ENCODE measurements at regions not wholly inside any gene's neighbourhood (a gene's known extent, or its start where the extent isn't known, plus 50 kb on each side); places are given as distances from the start of the nearest gene placed in this dataset.

DNA sequence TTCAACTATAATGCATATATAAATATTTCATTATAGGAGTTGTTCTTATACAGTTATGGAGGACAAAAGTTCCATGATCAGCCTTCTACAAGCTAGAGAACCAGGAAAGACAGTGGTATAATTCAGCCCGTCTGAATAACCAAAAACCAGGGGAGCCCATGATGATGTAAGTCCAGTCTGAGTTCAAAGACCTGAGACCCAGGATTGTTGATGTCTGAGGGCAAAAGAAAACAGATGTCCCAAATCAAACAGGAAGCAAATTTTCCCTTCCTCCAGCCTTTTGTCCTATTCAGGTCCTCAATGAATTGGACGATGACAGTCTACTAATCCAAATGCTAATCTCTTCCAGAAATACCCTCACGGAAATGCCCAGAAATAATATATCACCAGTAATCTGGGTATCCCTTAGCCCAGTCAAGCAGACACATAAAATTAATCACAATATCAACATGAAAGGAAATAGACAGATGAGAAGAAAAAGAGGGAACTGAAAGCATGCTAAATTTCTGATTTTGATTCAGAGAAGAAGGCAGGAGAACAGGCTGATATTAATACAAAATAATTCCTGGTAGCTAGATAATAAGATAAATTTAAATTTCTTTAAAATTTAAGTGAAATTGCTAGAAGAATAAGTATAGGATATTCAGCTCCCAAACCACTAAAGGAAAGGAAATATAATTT is 255.6 kb upstream of the CTAGE1 start:
- DNase-seq (ENCODE audit: low read depth in 2 of 2), result no peak

DNA sequence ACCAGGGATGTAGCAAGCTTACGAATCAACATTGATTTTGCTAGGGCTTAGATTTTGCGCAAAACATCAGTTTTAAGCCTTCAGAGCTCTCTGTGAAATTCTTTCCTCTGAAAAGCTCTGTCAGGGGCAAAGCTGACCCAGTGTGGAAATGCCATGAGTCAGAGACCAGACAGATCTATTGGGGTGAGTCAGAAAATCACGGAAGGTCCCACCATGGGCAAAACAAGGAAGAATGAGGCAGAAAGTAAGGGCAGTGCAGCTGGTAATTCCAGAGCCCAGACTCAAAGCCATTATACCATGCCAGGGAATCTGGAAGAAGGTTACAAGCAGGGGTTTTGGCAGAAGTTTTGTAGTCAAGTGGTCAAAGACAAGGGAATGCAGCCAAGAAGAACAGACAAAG is 256.6 kb upstream of the CTAGE1 start:
- peak; percentile 45 to 52 for DNase-seq (ENCODE audit: low read depth in 2 of 2)

DNA sequence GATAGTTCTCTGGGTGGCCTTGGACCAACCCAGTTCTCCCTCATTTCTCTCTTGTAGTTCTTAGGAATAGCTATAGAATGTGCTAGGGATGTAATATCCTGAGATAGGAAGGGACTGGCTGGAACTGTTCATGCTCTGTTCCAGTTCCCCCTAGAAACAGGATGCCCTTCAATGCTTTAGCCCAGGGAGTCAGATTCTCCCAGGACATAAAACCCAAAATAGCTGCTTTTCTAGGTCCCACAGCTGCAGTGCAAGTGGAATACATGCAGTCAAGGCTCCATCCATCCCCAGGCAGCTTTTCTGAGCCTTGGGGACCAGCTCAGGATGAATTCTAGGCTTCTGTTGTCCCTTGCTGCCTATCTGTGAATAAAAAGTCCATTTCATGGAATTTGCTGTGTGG is 257.3 kb upstream of the CTAGE1 start:
- no peak for DNase-seq (ENCODE audit: low read depth in 2 of 2)

DNA sequence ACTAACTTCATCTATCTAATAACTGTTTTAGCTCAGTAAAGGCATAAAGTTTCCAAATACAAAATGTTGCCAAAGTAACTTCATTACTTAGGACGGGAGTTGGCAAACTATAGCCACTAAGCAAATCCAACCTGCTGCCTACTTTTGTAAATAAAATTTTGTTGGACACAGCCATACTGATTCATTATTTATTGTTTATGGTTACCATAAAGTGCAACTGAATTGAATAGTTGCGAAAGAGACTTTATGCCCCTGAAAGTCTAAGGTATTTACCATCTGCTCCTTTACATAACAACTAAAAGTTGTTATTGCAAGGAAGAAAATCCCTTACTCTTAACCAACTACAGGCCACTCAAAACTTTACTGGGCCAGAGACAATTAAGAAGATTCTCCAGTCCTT is 256.7 kb upstream of the RBBP8 start:
- DNase-seq (ENCODE audit: low read depth in 2 of 2), result no peak

DNA sequence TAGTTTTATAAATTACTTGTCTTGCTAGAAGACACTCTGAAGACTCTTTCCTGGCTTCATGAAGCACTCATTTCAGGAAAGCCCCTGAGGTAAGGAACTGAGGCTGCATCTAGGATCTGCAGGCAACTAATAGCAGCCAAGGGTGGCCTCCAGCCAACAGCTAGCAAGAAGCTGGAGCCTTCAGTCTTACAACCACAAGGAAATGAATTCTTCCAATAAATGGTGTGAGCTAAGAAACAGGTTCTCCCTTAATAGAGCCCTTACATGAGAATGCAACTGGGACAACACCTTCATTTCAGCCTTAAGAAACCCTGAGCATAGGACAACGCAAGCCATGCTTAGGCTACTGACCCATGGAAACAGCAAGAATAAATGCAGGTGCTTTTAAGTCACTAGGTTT is 254.6 kb upstream of the RBBP8 start:
- no peak for DNase-seq (ENCODE audit: low read depth in 2 of 2)

DNA sequence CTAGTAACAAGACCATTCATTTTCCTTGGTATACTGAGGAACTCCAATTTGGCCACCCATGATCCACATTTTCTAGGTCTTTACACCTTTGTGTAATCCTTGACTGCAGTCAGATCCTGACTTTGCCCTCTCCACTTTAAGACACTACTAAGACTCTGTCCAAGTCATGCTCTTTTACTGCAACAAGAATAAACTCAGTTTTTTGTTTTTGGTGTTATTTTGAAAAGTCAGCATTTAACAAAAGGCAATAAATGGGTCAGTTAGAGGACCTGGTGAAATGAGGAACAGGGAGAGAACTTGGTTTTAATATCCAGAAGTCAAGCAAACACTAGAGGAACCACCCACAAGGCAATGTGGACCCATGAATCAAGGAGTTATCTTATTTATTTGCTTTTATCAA is 252.2 kb upstream of the RBBP8 start:
- no peak for DNase-seq (ENCODE audit: low read depth in 2 of 2)

DNA sequence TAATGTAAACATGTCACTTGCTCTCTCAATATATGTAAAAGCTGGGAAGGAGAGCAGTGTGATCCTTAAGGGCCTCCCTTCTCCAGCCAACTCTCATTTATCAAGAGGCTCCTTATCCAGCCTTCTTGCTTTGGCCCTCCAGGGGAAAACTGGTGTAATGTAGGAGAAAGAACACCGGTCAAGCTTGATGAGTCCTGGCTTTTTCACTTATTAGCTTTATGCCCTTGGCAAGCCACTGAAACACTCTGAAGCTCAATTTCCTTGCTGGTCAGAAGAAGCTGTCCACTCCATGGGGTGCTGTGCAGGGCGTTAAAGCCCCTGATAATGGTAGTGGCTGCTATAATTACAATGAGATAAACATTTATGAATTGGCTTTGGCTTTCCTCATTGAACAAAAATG is 251.2 kb upstream of the RBBP8 start:
- no peak for DNase-seq (ENCODE audit: low read depth in 2 of 2)

DNA sequence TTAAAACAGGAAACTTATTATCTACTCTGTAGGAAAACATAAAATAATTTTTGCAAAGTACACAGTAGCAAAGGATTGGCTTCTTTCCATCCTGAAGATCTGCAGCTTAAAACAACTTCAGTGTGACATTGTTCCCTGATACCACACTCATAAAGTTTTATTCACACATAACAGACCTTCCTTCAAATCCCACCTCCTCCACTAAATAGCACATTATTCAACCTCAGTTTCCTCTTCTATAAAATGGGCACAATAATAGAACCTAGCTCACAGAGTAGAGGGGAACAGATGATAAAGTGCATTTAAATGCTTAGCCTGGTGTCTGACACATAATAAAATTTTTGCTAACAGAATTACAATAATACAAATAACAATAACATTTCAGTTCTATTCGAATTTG is 250.4 kb upstream of the RBBP8 start:
- no peak for DNase-seq (ENCODE audit: low read depth in 2 of 2)

DNA sequence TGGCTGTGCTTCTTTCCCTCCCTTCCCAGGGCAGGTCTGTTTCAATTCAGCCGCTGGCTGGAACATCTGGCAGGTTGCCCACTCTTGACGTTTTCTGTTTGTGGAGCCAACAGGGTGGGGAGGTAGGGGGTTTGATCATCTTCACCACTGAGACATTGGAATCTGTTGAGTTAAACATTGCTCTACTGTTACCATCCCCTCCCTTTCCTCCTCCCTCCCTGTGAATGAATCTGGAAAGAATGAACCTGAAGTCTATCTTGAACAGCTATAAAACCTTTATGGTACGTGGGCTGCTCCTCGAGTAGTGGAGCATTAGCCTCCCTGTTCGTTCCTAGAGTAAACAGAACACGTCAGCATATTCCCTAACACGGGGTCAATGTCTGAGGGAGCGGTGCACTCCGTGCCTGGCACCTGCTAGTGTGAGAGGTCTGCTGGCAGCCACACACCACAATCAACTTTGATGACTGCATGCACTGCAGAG is 249.9 kb upstream of the RBBP8 start:
- DNase-seq (ENCODE audit: low read depth in 2 of 2), result peak; percentile 70 to 73

DNA sequence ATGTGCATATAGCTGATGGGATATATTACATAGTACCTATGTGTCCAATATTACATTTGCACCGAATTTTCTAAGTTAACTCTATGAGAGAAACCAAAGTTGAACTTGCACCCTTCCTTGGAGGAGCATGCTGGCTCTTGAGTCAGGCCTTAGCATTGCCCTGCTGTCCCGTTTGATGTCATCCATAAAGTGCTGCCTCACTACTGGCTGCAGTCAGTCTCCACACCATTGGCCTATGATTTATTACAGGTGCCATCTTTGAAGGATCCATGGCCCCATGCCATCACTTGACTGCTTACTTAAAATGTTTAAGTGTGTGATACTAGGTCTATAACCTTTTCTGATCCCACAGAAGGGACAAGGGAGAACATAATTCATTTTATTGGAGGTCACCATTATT is 249.3 kb upstream of the RBBP8 start:
- no peak for DNase-seq (ENCODE audit: low read depth in 2 of 2)

DNA sequence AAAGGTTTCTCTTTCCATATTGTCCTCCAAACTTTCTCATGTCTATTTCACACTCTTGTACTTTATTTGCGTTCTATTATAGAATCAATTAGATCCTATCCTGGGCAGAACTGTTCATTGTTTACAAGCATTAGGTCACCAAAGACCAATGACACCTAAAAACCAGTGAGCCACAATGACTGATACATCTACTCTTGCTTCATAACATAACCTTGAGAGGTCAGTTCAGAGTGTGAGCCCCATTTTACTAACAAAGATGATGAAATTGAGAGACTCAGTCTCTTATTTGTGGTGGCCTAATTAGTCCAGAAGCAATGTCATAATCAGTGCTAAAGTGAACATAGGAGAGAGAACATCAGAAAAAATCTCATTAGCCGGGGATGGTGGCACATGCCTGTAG is 248.9 kb upstream of the RBBP8 start:
- DNase-seq (ENCODE audit: low read depth in 2 of 2), result no peak

DNA sequence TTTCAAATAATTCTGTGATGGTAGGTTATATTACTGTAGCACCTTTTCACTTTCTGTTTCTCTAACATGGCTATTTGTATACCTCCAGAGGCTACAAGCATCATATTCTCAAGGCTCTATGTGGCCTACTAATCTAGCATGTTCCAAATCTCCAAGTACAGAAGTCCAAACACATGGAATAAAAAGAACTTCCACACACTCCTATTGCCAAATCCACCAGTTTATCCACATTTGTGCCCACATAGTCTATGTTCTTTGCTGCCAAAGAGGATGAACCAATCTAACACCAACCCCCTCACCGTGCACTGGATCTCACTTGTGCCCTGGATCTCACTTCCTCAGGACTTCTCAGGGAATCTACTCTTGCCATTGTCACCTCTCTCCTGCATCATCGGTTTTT is 247.3 kb upstream of the RBBP8 start:
- DNase-seq (ENCODE audit: low read depth in 2 of 2), result no peak

DNA sequence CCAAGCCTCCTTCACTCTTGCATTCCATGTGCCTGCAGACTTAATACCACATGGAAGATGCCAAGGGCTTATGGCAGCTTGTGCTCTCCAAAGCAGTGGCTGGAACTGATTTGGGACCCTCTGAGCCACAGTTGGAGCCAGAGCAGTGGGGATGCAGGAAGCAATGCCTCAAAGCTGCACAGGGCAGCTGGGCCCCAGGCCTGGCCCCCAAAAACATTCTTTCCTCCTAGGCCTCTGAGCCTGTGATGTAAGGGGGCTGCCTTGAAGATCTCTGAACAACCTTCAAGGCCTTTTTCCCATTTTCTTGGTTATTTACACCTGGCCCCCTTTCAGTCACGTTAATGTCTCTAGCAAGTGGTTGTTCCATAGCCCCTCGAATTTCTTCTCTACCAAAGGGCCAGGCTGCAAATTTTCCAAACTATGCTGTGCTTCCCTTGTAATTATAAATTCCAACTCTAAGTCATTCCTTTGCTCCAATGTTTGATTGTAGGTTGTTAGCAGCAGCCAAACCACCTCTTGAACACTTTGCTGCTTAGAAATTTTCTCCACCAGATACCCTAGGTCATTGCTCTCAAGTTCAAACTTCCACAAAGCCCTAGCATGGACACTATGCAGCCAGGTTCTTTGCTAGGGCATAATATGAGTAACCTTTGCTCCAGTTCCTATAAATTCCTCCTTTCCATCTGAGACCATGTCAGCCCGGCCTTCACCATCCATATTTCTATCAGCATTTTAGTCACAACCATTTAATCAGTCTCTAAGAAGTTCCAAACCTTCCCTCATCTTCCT is 245.0 kb upstream of the RBBP8 start:
- DNase-seq (ENCODE audit: low read depth in 2 of 2), result no peak

DNA sequence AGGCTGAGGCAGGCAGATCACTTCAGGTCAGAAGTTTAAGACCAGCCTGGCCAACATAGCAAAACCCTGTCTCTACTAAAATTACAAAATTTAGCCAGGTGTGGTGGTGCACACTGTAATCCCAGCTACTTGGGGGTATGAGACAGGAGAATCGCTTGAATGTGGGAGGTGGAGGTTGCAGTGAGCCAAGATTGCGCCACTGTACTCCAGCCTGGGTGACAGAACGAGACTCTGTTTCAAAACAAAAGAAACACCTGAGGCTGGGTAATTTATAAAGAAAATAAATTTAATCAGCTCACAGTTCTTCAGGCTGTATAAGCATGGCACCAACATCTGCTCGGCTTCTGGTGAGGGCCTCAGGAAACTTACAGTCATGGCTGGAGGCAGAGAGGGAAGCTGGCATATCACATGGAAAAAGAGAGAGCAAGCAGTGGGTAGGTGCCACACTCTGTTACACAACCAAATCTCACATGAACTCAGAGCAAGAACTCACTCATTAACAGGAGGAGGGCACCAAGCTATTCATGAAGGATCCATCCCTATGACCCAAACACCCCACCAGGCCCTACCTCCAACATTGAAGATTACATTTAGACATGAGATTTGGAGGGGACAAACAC is 244.1 kb upstream of the RBBP8 start:
- DNase-seq (ENCODE audit: low read depth in 2 of 2), result no peak

DNA sequence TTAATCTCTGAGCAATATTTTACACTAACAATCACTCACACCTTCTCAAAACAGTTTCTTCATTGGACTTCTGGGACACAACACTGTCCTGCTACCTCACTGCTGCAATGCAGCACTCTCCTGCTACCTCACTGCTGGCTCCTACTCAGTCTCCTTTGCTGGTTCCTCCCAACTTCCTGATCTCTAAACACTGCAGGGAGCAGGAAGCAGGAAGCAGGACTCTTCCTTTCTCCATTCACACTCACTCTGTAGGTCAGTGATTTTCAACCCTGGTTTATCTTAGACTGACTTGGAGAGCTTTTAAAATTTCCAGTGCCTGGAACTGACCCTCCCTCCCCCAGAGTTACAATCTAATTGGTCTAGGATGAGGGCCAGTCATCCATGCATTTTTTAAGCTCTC is 243.4 kb upstream of the RBBP8 start:
- DNase-seq (ENCODE audit: low read depth in 2 of 2), result no peak

DNA sequence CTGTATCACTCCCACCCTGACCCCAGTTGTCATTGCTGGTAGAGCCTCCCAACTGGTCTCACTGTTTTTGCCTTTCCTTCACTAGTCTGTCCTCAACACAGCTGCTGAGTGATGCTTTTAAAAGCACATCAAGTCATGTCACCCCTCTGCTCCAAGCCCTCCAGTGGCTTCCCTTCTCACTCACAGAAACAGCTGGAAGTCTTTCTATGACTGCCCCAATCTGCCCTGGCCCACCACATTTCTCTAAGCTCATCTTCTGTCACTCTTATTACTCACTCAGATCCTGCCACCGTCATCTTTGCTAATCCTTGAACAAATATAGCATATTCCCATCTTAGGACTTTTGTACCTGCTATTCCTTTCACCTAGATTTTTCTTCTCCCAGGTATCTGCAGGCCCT is 242.6 kb upstream of the RBBP8 start:
- no peak for DNase-seq (ENCODE audit: low read depth in 2 of 2)

DNA sequence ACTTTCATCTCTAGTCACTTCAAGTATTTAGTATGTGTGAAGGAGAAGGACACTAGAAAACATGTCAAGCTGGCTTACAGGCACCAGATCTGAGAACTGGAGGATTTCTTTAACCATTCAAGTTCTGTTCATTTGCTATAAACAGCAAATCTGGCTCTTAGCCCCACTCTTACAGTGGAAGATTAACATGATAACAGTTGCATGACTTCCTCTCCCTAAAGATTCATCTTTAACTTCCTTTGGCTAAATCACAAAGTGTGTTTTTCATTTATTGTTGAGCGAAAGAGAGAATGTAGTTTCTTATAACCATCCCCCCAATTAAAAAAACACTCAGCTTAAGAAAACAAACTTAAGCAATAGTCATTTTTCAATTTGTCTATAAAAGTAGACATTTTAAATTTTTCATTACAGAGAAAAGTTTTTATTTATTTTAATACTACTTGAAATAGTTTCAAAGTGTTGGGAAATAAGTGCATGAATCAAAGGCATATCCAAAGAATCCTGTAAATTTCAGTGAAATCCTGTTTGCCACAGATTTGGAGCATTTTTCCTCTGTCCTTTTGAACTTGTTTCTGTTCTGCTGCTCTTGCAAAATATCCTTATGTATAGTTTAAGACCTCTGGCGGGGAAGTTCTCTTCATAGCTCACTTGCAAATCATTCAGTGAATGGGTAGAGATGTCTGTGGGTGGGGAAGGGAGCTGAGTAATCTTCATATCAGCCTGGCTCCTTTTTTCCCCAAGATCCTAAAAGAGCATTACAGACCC is 241.0 kb upstream of the RBBP8 start:
- DNase-seq (ENCODE audit: low read depth in 2 of 2), result peak; percentile 91 to 93

DNA sequence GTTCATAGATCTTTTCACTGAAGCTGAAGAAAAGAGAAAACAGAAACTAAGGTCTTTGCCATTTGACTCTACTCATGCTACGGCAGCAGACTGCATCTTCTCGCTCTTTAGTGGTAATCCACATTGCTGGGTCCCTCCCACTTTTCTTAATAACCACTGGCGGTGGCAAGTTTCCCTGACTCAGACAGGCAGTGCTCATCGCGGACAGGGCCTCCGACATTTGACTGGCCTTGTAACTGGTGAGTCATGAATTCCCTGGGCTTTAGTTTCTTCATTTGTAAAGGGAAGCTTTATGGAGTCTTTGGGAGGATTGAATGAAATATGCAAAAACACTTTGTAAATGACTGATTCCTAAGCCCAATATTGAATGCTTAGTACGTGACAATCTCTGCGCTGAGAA is 238.2 kb upstream of the RBBP8 start:
- DNase-seq (ENCODE audit: low read depth in 2 of 2), result peak; percentile 85 to 88

DNA sequence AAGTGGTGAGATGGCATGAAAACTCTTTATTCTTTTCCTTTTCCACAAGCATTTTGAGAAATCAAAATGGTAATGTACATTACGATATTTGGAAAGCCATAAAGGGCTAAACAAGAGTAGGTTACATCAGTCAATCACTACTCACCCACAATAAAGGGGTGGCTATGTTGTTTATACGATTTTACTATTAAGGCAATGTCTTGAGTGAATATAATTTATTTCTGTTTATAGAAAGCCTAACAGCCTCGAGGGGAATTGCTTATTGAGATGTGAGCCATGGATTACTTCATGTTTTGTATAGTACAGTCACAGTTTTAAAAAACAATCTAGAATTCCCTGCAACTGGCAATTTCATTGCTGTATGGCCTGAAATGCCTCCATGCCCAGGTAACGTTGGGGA is 237.5 kb upstream of the RBBP8 start:
- no peak for DNase-seq (ENCODE audit: low read depth in 2 of 2)

DNA sequence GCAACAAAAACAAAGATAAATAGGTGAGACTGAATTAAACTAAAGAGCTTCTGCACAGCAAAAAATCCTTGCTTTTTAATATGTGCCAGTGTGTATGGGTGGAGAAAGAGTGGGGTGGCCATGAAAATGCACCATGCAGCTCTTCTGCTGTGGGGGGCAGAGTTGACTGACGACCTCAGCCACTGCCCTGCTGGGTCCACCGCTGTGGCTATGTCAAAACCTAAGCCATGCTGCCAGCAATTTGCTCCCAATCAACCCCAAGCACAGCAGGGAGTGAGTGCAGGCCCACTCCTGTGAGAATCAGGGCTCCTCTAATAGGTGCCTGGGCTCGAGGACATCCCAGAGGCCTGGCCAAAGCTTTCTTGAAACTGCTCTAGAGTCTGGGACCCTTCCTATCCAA is 235.6 kb upstream of the RBBP8 start:
- DNase-seq (ENCODE audit: low read depth in 2 of 2), result no peak

DNA sequence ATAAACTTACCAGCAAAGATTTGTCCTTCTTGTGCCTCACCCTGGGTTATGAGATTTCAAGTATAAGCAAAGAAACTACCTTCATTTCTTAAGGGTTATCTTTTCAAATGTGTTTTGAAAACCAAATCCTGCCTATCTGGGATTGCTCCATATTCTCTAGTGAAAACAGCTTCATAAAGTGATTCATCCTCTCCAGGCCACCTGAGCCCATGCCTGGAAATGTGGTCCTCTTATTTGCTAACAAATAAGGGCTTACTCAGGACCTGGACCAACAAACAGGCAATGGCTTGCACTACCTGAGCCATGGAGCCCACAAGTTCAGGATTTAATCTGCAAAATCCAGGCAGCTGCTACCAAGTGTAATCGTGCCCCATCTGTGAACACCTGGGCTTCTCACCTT is 234.4 kb upstream of the RBBP8 start:
- no peak for DNase-seq (ENCODE audit: low read depth in 2 of 2)

DNA sequence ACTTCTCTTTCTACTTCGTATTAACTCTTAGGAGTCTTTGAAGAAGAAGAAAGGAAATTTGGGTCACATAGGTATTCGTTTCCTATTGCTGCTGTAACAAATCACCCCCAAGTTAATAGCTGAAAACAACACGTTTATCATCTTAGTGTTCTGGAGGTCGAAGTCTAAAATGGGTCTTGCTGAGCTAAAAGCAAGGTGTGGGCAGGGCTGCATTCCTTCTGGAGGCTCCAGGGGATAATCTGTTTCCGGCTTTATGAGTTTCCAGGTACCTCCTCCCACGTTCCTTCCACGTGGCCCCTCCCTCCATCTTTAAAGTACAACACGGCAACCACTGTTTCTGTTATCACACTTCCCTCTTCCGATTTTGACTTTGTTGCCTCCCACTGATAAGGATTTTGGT is 233.5 kb upstream of the RBBP8 start:
- no peak for DNase-seq (ENCODE audit: low read depth in 2 of 2)
